ENCODE measurements at regions not wholly inside any gene's neighbourhood (a gene's known extent, or its start where the extent isn't known, plus 50 kb on each side); places are given as distances from the start of the nearest gene placed in this dataset.

- Histone ChIP-seq H3K4me2 (replicated peaks; ENCODE audit: low read depth, low read length, poor library complexity, severe bottlenecking) (no peak overlapping the region), H4K20me1 (ENCODE audit: control insufficient read depth, insufficient read depth, low read length, poor library complexity, severe bottlenecking) (no peaks in the 10 kb centered on the region), H3K4me1 (ENCODE audit: control insufficient read depth in 2 of 2, insufficient read depth in 2 of 2, low read length in 2 of 2) (no peaks in the 10 kb centered on the region), H3K9me3 (ENCODE audit: control extremely low read depth in 1 of 3, control insufficient read depth in 2 of 3, insufficient read depth in 1 of 3, low read length in 2 of 3) (peaks cover 0 to 2% (median 0%) of the 10 kb centered on the region in 3 donors), H2AFZ (ENCODE audit: insufficient read depth, low read depth, low read length, poor library complexity, severe bottlenecking) (no peak overlapping the region), H3K9ac (ENCODE audit: low read length) (no peak overlapping the region), H3K4me3 (ENCODE audit: control extremely low read depth in 1 of 5, extremely low read depth in 1 of 5, insufficient read depth in 1 of 5, low read depth in 2 of 5, low read length in 4 of 5) (no peak overlapping the region), H3K27ac (ENCODE audit: low read length in 2 of 2) (no peak overlapping the region), H3K36me3 (replicated peaks in 1 of 2; ENCODE audit: control extremely low read depth in 1 of 2, control insufficient read depth in 1 of 2, extremely low read depth in 1 of 2, insufficient read depth in 2 of 2, low read length in 1 of 2) (no peaks in the 10 kb centered on the region), H3K79me2 (ENCODE audit: control insufficient read depth, insufficient read depth, low read length) (no peaks in the 10 kb centered on the region), H3K27me3 (replicated peaks in 1 of 4; ENCODE audit: control extremely low read depth in 1 of 4, control insufficient read depth in 3 of 4, insufficient read depth in 4 of 4, low read length in 3 of 4) (no peaks in the 10 kb centered on the region)
- no peaks in the 10 kb centered on the region for H3K9me3 Mint-ChIP-seq (ENCODE audit: insufficient read depth)
- no peak overlapping the region for H3K4me3 Mint-ChIP-seq
- no peaks in the 10 kb centered on the region for H3K4me1 Mint-ChIP-seq
- H3K27ac Mint-ChIP-seq: no peak overlapping the region
- ATAC-seq (ENCODE audit: low read depth) (no peak), DNase-seq (no peak)
- WGBS (ENCODE audit: insufficient coverage): no CpG with 5 or more reads among the region's 2 CpGs
- intact Hi-C loops (cut with micrococcal nuclease): no loop called here
- no peaks in the 10 kb centered on the region for H3K27me3 Mint-ChIP-seq
- POLR2A ChIA-PET: no interaction called here
- no peak for TF ChIP-seq EZH2 (IDR thresholded peaks at IDR 0.05; ENCODE audit: borderline replicate concordance, insufficient read depth, low read depth, low read length, poor library complexity, severe bottlenecking)
- TF ChIP-seq, protein P1, sequence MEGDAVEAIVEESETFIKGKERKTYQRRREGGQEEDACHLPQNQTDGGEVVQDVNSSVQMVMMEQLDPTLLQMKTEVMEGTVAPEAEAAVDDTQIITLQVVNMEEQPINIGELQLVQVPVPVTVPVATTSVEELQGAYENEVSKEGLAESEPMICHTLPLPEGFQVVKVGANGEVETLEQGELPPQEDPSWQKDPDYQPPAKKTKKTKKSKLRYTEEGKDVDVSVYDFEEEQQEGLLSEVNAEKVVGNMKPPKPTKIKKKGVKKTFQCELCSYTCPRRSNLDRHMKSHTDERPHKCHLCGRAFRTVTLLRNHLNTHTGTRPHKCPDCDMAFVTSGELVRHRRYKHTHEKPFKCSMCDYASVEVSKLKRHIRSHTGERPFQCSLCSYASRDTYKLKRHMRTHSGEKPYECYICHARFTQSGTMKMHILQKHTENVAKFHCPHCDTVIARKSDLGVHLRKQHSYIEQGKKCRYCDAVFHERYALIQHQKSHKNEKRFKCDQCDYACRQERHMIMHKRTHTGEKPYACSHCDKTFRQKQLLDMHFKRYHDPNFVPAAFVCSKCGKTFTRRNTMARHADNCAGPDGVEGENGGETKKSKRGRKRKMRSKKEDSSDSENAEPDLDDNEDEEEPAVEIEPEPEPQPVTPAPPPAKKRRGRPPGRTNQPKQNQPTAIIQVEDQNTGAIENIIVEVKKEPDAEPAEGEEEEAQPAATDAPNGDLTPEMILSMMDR (IDR thresholded peaks at IDR 0.05): no peak
- CTCF ChIA-PET: no interaction called here
Observed at GRCh38 chr6:74631564-74631963, 574.3 kb downstream of the COL12A1 start.

DNA sequence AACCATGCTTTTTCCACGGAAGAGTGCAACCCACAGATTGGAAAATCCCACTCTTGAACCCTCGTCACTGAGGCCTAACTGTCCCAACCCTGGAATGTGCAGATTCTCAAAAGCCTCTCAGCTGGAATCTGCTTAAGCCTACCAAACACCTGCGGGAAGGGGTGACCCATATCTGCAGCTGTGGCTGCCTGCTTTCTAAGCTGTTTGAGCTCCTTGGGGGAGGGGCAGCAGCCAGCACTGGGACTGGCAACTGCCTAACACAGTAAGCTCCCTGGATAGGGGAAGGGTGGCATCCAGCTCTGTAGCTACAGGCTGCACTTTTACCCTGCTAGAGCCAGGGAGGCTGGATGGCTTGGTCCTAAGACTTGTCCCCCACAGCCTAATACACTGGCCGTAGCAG lies 579.6 kb downstream of the COL12A1 start:
- H3K9me3 Mint-ChIP-seq (ENCODE audit: insufficient read depth): peaks cover 5% of the 10 kb centered on the region

More for the DNA sequence above, 579.6 kb downstream of the COL12A1 start:
- no peak overlapping the region for H3K27ac Mint-ChIP-seq
- Histone ChIP-seq H3K9ac (ENCODE audit: low read length) (no peak overlapping the region), H3K4me2 (replicated peaks; ENCODE audit: low read depth, low read length, poor library complexity, severe bottlenecking) (no peak overlapping the region), H3K79me2 (ENCODE audit: control insufficient read depth, insufficient read depth, low read length) (no peaks in the 10 kb centered on the region), H2AFZ (ENCODE audit: insufficient read depth, low read depth, low read length, poor library complexity, severe bottlenecking) (no peak overlapping the region), H3K4me1 (ENCODE audit: control insufficient read depth in 2 of 2, insufficient read depth in 2 of 2, low read length in 2 of 2) (no peaks in the 10 kb centered on the region), H3K4me3 (ENCODE audit: control extremely low read depth in 1 of 5, extremely low read depth in 1 of 5, insufficient read depth in 1 of 5, low read depth in 2 of 5, low read length in 4 of 5) (no peak overlapping the region), H3K27me3 (replicated peaks in 1 of 4; ENCODE audit: control extremely low read depth in 1 of 4, control insufficient read depth in 3 of 4, insufficient read depth in 4 of 4, low read length in 3 of 4) (no peaks in the 10 kb centered on the region), H3K27ac (ENCODE audit: low read length in 2 of 2) (no peak overlapping the region), H3K36me3 (replicated peaks in 1 of 2; ENCODE audit: control extremely low read depth in 1 of 2, control insufficient read depth in 1 of 2, extremely low read depth in 1 of 2, insufficient read depth in 2 of 2, low read length in 1 of 2) (no peaks in the 10 kb centered on the region), H3K9me3 (ENCODE audit: control extremely low read depth in 1 of 3, control insufficient read depth in 2 of 3, insufficient read depth in 1 of 3, low read length in 2 of 3) (peaks cover 0 to 18% (median 6%) of the 10 kb centered on the region in 3 donors), H4K20me1 (ENCODE audit: control insufficient read depth, insufficient read depth, low read length, poor library complexity, severe bottlenecking) (no peaks in the 10 kb centered on the region)
- H3K4me3 Mint-ChIP-seq: no peak overlapping the region
- H3K4me1 Mint-ChIP-seq: no peaks in the 10 kb centered on the region
- intact Hi-C loops (cut with micrococcal nuclease): no loop called here
- no peak for DNase-seq
- CTCF ChIA-PET: no interaction called here
- 75% methylated on average over 4 of the region's 4 CpGs for WGBS (ENCODE audit: insufficient coverage)
- no peak for ATAC-seq (ENCODE audit: low read depth)
- TF ChIP-seq EZH2 (IDR thresholded peaks at IDR 0.05; ENCODE audit: borderline replicate concordance, insufficient read depth, low read depth, low read length, poor library complexity, severe bottlenecking): no peak
- TF ChIP-seq, protein P1 (IDR thresholded peaks at IDR 0.05): no peak
- no peaks in the 10 kb centered on the region for H3K27me3 Mint-ChIP-seq
- POLR2A ChIA-PET: no interaction called here
